ENCODE measurements at regions not wholly inside any gene's neighbourhood (a gene's known extent, or its start where the extent isn't known, plus 50 kb on each side); places are given as distances from the start of the nearest gene placed in this dataset.

DNA sequence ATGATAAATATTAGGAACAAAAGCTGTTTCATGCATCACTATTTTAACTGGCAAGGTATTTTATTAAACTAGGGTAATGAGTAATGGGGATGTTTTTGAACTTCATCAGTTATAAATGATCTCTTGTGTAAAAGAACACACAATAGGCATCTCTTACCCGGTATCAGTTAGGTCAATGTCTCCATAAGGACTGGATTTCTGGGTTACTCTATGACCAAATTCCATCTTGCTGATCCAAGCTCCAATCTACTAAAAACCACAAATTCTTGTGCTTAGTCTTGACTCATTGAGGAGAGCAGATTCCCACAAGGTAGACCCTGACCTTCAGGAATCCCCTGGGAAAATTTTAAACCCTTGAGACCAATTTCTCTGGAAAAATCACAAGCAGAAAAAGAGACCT is 1167.7 kb downstream of the XPNPEP1 start:
- TF ChIP-seq, protein P1, sequence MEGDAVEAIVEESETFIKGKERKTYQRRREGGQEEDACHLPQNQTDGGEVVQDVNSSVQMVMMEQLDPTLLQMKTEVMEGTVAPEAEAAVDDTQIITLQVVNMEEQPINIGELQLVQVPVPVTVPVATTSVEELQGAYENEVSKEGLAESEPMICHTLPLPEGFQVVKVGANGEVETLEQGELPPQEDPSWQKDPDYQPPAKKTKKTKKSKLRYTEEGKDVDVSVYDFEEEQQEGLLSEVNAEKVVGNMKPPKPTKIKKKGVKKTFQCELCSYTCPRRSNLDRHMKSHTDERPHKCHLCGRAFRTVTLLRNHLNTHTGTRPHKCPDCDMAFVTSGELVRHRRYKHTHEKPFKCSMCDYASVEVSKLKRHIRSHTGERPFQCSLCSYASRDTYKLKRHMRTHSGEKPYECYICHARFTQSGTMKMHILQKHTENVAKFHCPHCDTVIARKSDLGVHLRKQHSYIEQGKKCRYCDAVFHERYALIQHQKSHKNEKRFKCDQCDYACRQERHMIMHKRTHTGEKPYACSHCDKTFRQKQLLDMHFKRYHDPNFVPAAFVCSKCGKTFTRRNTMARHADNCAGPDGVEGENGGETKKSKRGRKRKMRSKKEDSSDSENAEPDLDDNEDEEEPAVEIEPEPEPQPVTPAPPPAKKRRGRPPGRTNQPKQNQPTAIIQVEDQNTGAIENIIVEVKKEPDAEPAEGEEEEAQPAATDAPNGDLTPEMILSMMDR (conservative IDR thresholded peaks at IDR 0.05), result no peak
- TF ChIP-seq EZH2 (IDR thresholded peaks at IDR 0.05; ENCODE audit: low read depth), result no peak

All from PC-9 (cell line).